ENCODE measurements at regions not wholly inside any gene's neighbourhood (a gene's known extent, or its start where the extent isn't known, plus 50 kb on each side); places are given as distances from the start of the nearest gene placed in this dataset.

GRCh38 chr10:3622845-3623621 is 162.0 kb downstream of the KLF6 start:
- DNase-seq, result peak; percentile 36 to 64

GRCh38 chr10:3622427-3622826 is 162.6 kb downstream of the KLF6 start:
- peak in 1 of 2 experiments; percentile 23 for DNase-seq

- no peak for DNase-seq
Observed at GRCh38 chr10:3620818-3621217, 164.2 kb downstream of the KLF6 start.

- DNase-seq, result no peak
Observed at GRCh38 chr10:3619241-3619640, 165.8 kb downstream of the KLF6 start.

GRCh38 chr10:3616880-3617279 is 168.1 kb downstream of the KLF6 start:
- DNase-seq, result no peak

- no peak for DNase-seq
Observed at GRCh38 chr10:3613318-3613717, 171.7 kb downstream of the KLF6 start.

GRCh38 chr10:3612183-3613001 is 172.6 kb downstream of the KLF6 start:
- DNase-seq, result no peak

GRCh38 chr10:3606309-3606708 is 178.7 kb downstream of the KLF6 start:
- no peak for DNase-seq

GRCh38 chr10:3605882-3606281 is 179.1 kb downstream of the KLF6 start:
- peak in 1 of 2 experiments; percentile 8 for DNase-seq

- DNase-seq, result no peak
Observed at GRCh38 chr10:3595736-3596135, 189.3 kb downstream of the KLF6 start.

GRCh38 chr10:3593611-3594010 is 191.4 kb downstream of the KLF6 start:
- no peak for DNase-seq

- DNase-seq, result no peak
Observed at GRCh38 chr10:3592424-3592823, 192.6 kb downstream of the KLF6 start.

- DNase-seq, result no peak
Observed at GRCh38 chr10:3588816-3589215, 196.2 kb downstream of the KLF6 start.

- DNase-seq, result no peak
Observed at GRCh38 chr10:3588346-3588745, 196.7 kb downstream of the KLF6 start.

- no peak for DNase-seq
Observed at GRCh38 chr10:3584926-3585784, 199.9 kb downstream of the KLF6 start.

GRCh38 chr10:3580565-3580964 is 204.4 kb downstream of the KLF6 start:
- DNase-seq, result no peak

GRCh38 chr10:3579845-3580244 is 205.2 kb downstream of the KLF6 start:
- no peak for DNase-seq

- DNase-seq, result no peak
Observed at GRCh38 chr10:3578682-3579081, 206.3 kb downstream of the KLF6 start.

- no peak for DNase-seq
Observed at GRCh38 chr10:3578159-3578558, 206.8 kb downstream of the KLF6 start.

GRCh38 chr10:3574451-3574850 is 210.6 kb downstream of the KLF6 start:
- no peak for DNase-seq

GRCh38 chr10:3573498-3573897 is 211.5 kb downstream of the KLF6 start:
- DNase-seq, result no peak

- no peak for DNase-seq
Observed at GRCh38 chr10:3571310-3571825, 213.6 kb downstream of the KLF6 start.

- DNase-seq, result no peak
Observed at GRCh38 chr10:3570855-3571266, 214.1 kb downstream of the KLF6 start.

Measured in activated CD4-positive, alpha-beta T cell treated with anti-CD3 and anti-CD28 coated beads, Interleukin-2, amount 50 U/mL, for 48 hours (primary cell).